CD4-positive, alpha-beta T cell treated with Interleukin-4 for 4 hours (primary cell): ENCODE measurements at regions not wholly inside any gene's neighbourhood (a gene's known extent, or its start where the extent isn't known, plus 50 kb on each side); places are given as distances from the start of the nearest gene placed in this dataset.

ENCODE experiments used
- DNase-seq: peaks from one replicate; pipeline ENCODE4 v3.0.0-alpha.2; 2020

GRCh38 chr21:16311229-16311628 lies 581.4 kb downstream of the USP25 start:
- no peak for DNase-seq

DNA sequence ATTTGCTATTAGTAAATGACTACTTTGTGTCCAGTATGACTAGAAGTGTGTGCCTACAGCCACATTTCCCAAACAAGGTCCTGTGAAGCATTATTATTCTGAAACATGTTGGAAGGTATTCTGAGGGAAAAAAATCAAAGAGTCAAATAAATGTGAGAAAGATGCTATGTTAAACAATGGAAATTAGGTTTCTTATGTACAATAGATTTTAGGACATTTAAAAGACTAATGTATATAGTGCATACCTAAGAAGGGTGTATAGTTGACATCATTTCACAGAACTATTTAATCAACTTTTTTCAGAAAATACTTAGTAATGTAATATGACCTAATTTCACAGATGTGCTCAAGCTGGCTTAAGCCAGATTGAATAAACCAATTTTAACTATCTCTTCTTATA lies 582.5 kb downstream of the USP25 start:
- DNase-seq, result no peak

GRCh38 chr21:16315223-16315622 lies 585.4 kb downstream of the USP25 start:
- no peak for DNase-seq

DNA sequence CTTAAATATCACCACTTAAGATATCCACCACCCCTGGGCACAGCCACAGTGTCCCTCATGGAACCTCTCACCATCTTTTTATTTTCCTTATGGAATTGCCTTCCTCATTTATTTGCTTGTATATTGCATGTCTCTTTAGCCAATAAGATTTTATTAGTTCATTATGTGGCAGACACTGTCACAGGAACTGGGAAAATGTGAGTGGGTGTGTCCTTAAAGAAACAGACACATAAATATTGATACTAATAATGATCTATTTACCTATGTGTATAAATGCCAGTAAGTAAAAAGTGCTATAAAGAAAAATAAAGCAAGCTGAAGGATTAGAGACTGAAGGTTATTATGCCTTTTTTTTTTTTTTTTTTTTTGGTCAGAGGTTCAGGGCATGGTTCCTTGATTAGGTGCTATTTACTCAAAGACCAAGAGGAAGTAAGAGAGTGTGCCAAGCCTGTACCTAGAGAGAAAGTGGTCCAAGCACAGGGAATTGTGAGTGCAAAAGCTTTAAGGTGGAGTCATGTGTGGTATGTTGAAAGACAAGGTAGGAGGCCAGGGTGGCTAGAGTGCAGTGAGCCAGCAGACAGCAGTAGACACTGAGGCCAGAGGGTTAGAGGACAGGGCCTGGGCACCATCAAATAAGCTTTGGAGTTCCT lies 589.0 kb downstream of the USP25 start:
- no peak for DNase-seq

- no peak for DNase-seq
These were observed 590.3 kb downstream of the USP25 start for GRCh38 chr21:16320110-16320509.

GRCh38 chr21:16322454-16322853 lies 592.7 kb downstream of the USP25 start:
- no peak for DNase-seq

DNA sequence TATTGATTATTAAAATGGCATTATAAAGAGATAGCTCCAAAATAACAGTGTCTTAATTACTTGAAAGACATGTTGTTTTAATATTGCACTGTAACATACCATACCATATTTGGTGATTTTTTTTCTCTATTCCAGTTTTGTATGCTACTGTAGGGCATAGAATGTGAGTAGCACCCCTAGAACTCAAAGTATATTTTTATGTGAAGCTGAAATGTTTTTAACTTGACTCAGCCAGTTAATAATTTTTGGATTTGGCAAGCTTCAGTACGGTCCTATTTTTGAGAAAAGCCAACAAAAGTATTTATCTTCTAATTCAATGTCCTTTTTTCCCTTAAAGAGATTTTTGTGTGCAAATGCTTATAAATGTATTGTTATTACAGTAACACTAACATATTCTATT lies 593.8 kb downstream of the USP25 start:
- no peak for DNase-seq

DNA sequence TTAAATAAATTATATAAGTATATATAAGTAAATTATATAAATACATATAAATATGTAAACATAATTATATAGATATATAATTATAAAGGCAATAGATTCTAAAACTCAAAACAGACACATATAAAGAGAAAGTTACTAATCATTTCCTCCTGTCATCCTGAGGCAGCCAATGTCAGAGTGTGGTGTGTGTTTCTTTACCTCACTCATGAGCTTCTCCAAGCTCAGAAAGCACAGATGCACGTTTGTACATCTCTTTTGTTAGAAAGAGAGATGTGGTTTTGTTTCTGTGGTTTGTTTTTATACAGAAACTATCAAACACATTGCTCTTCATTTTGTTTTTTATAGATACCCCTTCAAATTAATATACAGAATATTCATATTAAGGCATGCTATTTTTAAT lies 594.8 kb downstream of the USP25 start:
- DNase-seq, result no peak

DNA sequence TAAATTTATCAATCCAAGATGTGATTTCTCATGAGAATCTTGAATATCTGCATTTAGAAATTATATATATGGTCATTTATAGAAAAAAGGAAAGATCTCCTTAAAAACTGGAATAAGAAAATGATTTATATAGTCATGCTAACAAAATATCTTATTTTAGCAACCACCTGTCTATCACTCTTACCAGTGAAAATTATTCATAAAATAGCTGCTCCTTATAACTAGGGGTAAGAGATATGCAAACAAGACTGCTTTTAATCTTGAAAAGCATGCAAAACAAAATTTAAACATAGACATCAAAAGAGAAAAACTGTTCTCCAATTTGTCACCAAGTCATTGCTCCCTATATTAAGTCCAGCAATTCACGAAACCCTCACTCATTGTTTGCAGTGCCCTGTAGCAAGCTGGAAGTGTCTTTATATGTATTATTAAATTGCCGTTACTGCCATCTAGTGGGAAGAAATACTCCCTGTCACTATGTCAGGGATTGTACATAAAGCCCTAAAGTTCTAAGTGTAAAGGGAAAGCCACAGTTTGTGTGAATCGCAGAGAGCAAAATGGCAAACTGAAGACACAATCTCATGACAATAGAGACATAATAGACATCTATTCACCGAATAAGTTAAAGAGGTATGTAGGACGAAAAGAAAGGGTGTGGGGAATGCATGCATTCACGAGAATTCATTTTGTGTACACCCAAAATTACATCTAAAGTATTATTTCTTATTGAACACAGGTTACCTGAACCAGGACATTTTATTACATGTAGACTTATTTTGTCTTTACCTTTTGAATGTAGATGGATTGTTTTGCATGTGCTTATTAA lies 600.5 kb downstream of the USP25 start:
- DNase-seq, result peak; percentile 37

DNA sequence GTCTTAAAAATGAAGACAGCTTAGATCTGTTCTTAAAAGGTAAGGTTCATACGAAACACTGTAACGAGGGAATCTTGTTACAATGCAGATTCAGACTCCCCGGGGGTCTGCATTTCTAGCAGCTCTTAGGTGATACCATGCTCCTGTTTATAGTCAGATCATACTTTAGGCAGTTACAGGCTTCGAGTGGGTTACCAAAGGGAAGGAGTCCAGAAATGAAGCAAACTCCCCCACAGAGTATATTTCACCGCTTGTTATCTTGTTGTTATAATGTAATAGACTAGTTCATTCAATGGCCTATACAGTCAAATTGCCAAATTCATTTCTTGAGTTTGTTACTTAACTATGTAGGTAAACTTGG lies 601.1 kb downstream of the USP25 start:
- no peak for DNase-seq

- DNase-seq, result no peak
These were observed 607.5 kb downstream of the USP25 start for GRCh38 chr21:16337266-16337665.

DNA sequence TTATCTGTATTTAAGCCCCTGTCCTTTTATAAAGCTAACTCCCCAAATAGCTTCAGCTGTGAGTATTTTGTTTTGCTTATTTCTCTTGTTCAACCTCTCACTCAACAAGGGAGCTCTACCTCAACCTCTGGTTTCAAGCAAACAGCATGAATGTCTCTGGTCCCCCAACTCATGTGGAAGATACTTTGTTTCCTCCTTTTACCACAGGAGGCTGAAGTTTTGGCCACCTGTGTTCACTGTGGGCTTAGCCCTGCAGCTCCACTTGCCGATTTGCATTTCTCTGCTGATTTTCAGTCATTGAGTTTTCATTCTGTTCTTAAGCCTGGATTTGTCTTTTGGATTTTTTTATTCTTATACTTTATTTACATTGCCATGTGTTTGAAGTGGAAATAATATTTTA lies 613.1 kb downstream of the USP25 start:
- no peak for DNase-seq

DNA sequence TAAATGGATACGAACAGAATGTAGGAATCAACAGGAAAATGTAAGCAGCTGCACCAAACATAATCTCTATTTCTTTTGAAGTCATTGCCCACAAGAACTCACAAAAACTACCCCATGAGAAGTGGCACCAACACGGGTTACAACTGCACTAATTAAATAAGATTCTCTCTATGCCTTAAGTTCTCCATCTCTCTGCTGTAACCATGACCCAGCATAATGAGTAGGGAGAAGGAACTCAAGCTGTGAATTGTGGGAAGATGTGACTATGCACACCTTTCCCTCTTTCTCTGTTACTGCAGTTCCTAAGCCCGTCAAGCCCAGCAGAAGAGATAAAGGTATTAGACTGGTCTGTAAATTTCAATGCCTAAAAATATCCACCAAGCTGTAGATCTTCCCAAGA lies 614.0 kb downstream of the USP25 start:
- no peak for DNase-seq

- no peak for DNase-seq
These were observed 616.0 kb downstream of the USP25 start for GRCh38 chr21:16345757-16346156.

GRCh38 chr21:16347223-16347622 lies 617.4 kb downstream of the USP25 start:
- no peak for DNase-seq

GRCh38 chr21:16353764-16354163 lies 624.0 kb downstream of the USP25 start:
- no peak for DNase-seq

- no peak for DNase-seq
These were observed 628.2 kb downstream of the USP25 start for GRCh38 chr21:16357994-16358393.

DNA sequence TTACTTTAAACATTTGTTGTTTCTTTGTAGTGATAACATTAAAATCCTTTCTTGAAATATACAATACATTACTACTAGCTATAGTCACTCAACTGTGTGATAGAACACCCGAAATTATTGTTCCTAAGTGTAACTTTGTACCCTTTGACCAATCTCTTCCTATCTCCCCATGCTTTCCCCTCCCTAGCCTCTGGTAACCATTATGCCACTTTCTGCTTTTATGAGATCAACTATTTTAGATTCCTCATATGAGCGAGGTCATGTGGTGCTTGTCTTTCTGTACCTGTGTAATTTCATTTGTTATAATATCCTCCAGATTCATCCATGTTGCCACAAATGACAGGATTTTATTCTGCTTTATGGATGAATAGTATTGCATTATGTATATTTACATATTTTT lies 629.0 kb downstream of the USP25 start:
- no peak for DNase-seq

- DNase-seq, result no peak
These were observed 633.3 kb downstream of the USP25 start for GRCh38 chr21:16363100-16363499.

- DNase-seq, result no peak
These were observed 633.7 kb downstream of the USP25 start for GRCh38 chr21:16363518-16363917.

- DNase-seq, result no peak
These were observed 636.4 kb downstream of the USP25 start for GRCh38 chr21:16366207-16366606.

DNA sequence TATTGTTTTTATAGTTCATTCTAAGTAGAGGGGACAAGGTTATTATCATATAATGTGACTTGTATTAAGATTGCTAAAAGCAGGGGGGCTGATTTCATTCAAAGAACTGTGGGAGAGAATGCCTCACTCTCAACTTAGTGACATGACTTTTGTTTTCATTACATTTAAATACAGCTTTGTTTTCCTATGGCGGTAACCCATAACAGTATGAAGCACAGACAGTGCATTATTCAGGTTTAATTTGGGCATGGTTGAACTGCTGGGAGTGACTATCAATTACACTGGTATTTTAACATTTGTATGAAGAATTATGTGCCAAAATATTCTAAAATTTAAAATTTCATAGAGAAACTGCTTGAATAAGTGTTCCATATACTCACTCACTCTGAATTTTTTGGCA lies 637.3 kb downstream of the USP25 start:
- DNase-seq, result no peak

GRCh38 chr21:16370186-16370585 lies 640.4 kb downstream of the USP25 start:
- no peak for DNase-seq

DNA sequence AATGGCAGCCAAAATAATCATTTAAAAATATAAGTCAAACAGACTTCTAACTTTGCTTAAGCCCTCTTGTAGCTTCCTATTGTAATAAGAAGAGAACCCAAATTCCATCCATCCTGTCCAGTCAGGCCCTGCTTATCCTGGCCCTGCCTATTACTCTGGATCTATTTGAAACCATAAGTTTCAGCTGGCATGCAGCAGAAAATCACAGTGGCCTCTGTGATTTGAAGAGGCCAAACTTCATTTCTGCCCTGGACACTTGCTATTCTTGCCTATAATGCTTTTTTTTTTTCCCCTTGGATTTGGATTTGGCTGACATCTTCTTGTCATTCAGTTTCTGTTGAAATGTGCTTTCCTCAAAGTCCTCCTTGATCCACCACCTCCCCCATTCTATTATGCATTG lies 642.8 kb downstream of the USP25 start:
- DNase-seq, result no peak

- DNase-seq, result no peak
These were observed 646.9 kb downstream of the USP25 start for GRCh38 chr21:16376673-16377072.
